ENCODE measurements at regions not wholly inside any gene's neighbourhood (a gene's known extent, or its start where the extent isn't known, plus 50 kb on each side); places are given as distances from the start of the nearest gene placed in this dataset.
A peak's percentile ranks its signal among the peaks of the same experiment; 100 is the strongest.
"Not testable (repeated sequence)": the region's sequence is repeated elsewhere in the genome, so short reads cannot be mapped to it uniquely, and the experiment has no call there.

- DNase-seq (no peak), ATAC-seq (no peak)
- intact Hi-C loops (cut with DNase I, micrococcal nuclease) = no loop called here
Observed at GRCh38 chr4:115515366-115515765, 401.9 kb upstream of the NDST4 start.

- no peak for ATAC-seq
- intact Hi-C loops (cut with DNase I, micrococcal nuclease) = no loop called here
- DNase-seq = no peak
Observed at GRCh38 chr4:115514675-115515074, 401.3 kb upstream of the NDST4 start.

GRCh38 chr4:115505326-115505725, 391.9 kb upstream of the NDST4 start:
- intact Hi-C loops (cut with DNase I, micrococcal nuclease) = no loop called here
- DNase-seq (no peak), ATAC-seq (peak; percentile 56)

- no peak for ATAC-seq
Observed at GRCh38 chr4:115501656-115502055, 388.2 kb upstream of the NDST4 start.

GRCh38 chr4:115493770-115494169, 380.4 kb upstream of the NDST4 start:
- ATAC-seq; DNase-seq; intact Hi-C loops (cut with DNase I, micrococcal nuclease): not testable (repeated sequence)

More at GRCh38 chr4:115501656-115502055, 388.2 kb upstream of the NDST4 start:
- DNase-seq = no peak
- intact Hi-C loops (cut with DNase I, micrococcal nuclease) = no loop called here

GRCh38 chr4:115491686-115492085, 378.3 kb upstream of the NDST4 start:
- no peak for DNase-seq
- intact Hi-C loops (cut with DNase I, micrococcal nuclease) = no loop called here
- no peak for ATAC-seq

- intact Hi-C loops (cut with DNase I, micrococcal nuclease) = no loop called here
- DNase-seq = no peak
- no peak for ATAC-seq
Observed at GRCh38 chr4:115489279-115489678, 375.9 kb upstream of the NDST4 start.

- DNase-seq = no peak
- intact Hi-C loops (cut with DNase I, micrococcal nuclease) = no loop called here
- no peak for ATAC-seq
Observed at GRCh38 chr4:115485402-115485801, 372.0 kb upstream of the NDST4 start.

GRCh38 chr4:115484479-115484878, 371.1 kb upstream of the NDST4 start:
- ATAC-seq = no peak
- intact Hi-C loops (cut with DNase I, micrococcal nuclease) = no loop called here
- no peak for DNase-seq

- DNase-seq (no peak), ATAC-seq (no peak)
- intact Hi-C loops (cut with DNase I, micrococcal nuclease) = no loop called here
Observed at GRCh38 chr4:115470763-115471162, 357.3 kb upstream of the NDST4 start.

- ATAC-seq; DNase-seq; intact Hi-C loops (cut with DNase I, micrococcal nuclease): not testable (repeated sequence)
Observed at GRCh38 chr4:115459301-115459700, 345.9 kb upstream of the NDST4 start.

GRCh38 chr4:115456231-115456630, 342.8 kb upstream of the NDST4 start:
- DNase-seq (no peak), ATAC-seq (peak; percentile 90)

GRCh38 chr4:115454228-115454627, 340.8 kb upstream of the NDST4 start:
- DNase-seq (no peak), ATAC-seq (no peak)
- intact Hi-C loops (cut with DNase I, micrococcal nuclease) = no loop called here

More at GRCh38 chr4:115456231-115456630, 342.8 kb upstream of the NDST4 start:
- intact Hi-C loops (cut with DNase I, micrococcal nuclease) = no loop called here

GRCh38 chr4:115453416-115453815, 340.0 kb upstream of the NDST4 start:
- intact Hi-C loops (cut with DNase I, micrococcal nuclease) = no loop called here
- no peak for DNase-seq

GRCh38 chr4:115452229-115452628, 338.8 kb upstream of the NDST4 start:
- DNase-seq; intact Hi-C loops (cut with DNase I, micrococcal nuclease); ATAC-seq: not testable (repeated sequence)

More at GRCh38 chr4:115453416-115453815, 340.0 kb upstream of the NDST4 start:
- peak; percentile 72 for ATAC-seq

- DNase-seq (no peak), ATAC-seq (no peak)
- intact Hi-C loops (cut with DNase I, micrococcal nuclease) = no loop called here
Observed at GRCh38 chr4:115437739-115438138, 324.3 kb upstream of the NDST4 start.

- intact Hi-C loops (cut with DNase I, micrococcal nuclease) = no loop called here
- ATAC-seq (no peak), DNase-seq (no peak)
Observed at GRCh38 chr4:115433491-115433890, 320.1 kb upstream of the NDST4 start.

GRCh38 chr4:115430024-115430423, 316.6 kb upstream of the NDST4 start:
- intact Hi-C loops (cut with DNase I, micrococcal nuclease) = no loop called here
- DNase-seq = no peak
- no peak for ATAC-seq

- intact Hi-C loops (cut with DNase I, micrococcal nuclease) = no loop called here
- no peak for ATAC-seq
- DNase-seq = no peak
Observed at GRCh38 chr4:115428455-115428854, 315.0 kb upstream of the NDST4 start.

GRCh38 chr4:115424852-115425251, 311.4 kb upstream of the NDST4 start:
- intact Hi-C loops (cut with DNase I, micrococcal nuclease) = no loop called here
- ATAC-seq (peak; percentile 42), DNase-seq (no peak)

GRCh38 chr4:115418635-115419396, 305.4 kb upstream of the NDST4 start:
- DNase-seq (no peak), ATAC-seq (no peak)
- intact Hi-C loops (cut with DNase I, micrococcal nuclease) = no loop called here
